GM12865 (cell line): ENCODE measurements at regions not wholly inside any gene's neighbourhood (a gene's known extent, or its start where the extent isn't known, plus 50 kb on each side); places are given as distances from the start of the nearest gene placed in this dataset.

Experiments
- DNase-seq: peaks from one replicate; pipeline ENCODE4 v3.0.0; 2010; ENCODE audit warnings: low read depth
- H3K4me3 ChIP-seq: 2 replicates; pipeline ENCODE4 v1.5.1; 2011; ENCODE audit warnings: mild to moderate bottlenecking, low read depth, low read length, control low read depth
- TF ChIP-seq, protein P1 (sequence below): IDR thresholded peaks from 2 replicates; pipeline ENCODE4 v1.5.1; 2011; ENCODE audit warnings: low read length, control low read depth, low read depth, inconsistent platforms; ENCODE audit not compliant: insufficient read depth; ENCODE audit errors: missing control alignments

DNA sequence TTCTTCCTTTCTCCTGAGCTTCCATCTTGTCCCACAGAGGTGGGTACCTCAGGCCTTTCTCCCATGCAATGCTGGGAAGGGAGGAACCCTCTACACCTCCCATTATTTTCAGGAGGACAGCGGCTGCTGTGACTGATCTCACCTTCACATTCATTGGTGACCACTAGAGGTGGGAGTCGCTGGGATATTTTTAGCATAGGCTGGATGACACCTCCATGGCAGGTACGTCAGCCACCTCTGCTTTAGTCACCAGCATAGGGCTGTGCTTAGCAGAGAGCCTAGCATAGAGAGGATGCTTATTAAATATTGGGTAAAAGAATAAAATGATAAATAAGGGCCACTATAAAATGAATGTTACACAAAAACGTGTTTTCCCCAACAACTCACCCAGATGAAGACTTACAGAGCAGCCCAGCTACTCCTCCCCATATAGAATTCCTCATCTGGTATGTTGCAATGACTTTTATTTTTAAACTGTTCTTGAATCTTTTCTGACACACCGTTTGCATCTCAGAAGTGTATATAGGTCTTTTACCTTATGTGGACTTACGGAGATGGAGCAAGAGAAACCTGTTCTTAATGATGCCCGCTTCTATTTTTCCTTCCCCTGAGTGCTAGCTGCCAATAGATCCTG is 60.9 kb upstream of the SORBS2 start:
- no peak for DNase-seq
- H3K4me3 ChIP-seq = no peak overlapping the region

DNA sequence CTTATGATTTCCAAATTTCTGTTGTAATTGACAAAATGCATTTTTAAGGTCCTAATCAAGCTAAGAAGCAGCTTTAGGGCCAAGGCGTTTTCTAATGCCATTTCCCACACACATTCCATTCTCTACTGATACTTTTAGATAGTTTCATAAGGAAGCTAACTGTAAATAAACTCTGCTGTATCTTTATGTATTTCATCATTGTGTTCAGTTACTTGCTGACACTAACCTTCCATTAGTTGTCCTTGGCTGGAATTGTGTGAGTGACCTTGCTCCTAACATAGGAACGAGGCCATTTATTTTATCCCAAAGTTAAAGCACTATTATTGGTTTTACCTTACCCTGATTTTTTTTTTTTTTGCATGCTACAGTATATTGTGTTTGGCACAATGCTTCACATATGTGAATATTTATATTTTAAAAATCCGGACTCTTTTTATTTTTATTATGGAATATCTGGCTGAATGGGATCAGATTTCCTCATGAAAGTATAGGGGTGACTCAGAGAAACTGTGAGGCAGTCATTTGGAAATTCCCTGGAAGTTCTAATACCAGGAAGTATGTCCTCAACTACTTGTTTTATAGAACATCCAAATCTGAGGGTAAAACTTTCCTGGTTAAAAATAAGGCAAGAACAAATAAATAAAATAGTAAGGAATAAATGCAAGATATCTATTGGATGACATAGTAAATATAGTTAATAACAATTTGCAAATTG is 62.7 kb upstream of the SORBS2 start:
- H3K4me3 ChIP-seq = no peak overlapping the region
- DNase-seq = no peak
- TF ChIP-seq, protein P1, sequence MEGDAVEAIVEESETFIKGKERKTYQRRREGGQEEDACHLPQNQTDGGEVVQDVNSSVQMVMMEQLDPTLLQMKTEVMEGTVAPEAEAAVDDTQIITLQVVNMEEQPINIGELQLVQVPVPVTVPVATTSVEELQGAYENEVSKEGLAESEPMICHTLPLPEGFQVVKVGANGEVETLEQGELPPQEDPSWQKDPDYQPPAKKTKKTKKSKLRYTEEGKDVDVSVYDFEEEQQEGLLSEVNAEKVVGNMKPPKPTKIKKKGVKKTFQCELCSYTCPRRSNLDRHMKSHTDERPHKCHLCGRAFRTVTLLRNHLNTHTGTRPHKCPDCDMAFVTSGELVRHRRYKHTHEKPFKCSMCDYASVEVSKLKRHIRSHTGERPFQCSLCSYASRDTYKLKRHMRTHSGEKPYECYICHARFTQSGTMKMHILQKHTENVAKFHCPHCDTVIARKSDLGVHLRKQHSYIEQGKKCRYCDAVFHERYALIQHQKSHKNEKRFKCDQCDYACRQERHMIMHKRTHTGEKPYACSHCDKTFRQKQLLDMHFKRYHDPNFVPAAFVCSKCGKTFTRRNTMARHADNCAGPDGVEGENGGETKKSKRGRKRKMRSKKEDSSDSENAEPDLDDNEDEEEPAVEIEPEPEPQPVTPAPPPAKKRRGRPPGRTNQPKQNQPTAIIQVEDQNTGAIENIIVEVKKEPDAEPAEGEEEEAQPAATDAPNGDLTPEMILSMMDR = no peak

More for the DNA sequence above, 60.9 kb upstream of the SORBS2 start:
- TF ChIP-seq, protein P1 = no peak

DNA sequence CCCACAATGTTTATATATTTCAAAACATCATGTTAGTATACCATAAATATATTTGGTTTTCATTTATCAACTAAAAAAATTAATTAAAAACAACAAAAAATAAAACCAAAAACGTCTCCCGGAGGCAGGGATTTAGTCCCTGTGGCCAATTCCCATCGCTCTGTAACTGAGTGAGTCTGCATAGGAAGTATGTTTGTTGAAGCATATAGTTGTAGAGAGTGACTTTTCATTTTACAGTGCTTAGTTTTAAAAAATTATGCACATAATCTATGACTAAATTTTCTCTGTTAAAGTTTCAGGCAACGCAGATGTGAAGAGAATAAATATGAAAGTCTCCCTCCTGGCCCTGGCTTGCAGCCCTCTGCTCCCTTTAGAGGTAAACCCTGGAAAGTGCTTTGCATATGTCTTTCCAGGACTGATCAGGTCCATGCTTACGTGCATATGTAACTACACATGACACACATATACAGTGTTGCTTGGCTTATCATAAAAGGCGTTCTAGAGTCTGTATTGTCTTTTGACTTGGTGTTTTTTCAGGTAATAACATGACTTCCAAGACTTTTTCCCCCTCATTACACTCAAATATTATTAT is 63.4 kb upstream of the SORBS2 start:
- H3K4me3 ChIP-seq = no peak overlapping the region
- TF ChIP-seq, protein P1 = no peak
- DNase-seq = no peak

DNA sequence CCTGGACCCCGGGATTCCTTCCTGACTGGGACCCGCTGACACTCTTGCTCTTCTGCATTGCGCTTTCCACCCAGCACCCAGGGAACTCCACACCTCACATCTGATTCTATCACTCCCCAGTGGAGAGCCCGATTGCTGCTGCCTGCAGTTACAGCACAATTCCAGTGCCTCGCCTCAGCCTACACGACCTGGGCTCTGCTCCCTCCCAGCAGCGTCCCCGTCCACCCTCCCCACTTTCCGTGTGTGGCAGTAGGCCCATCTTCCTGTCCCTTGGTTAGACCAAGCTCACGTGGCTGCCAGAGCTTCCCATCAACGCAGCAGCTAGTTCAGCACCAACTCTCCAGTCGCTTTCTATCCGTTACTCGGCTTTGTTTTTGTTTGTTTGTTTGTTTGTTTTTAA is 66.6 kb upstream of the SORBS2 start:
- TF ChIP-seq, protein P1 = no peak
- no peak overlapping the region for H3K4me3 ChIP-seq
- no peak for DNase-seq

DNA sequence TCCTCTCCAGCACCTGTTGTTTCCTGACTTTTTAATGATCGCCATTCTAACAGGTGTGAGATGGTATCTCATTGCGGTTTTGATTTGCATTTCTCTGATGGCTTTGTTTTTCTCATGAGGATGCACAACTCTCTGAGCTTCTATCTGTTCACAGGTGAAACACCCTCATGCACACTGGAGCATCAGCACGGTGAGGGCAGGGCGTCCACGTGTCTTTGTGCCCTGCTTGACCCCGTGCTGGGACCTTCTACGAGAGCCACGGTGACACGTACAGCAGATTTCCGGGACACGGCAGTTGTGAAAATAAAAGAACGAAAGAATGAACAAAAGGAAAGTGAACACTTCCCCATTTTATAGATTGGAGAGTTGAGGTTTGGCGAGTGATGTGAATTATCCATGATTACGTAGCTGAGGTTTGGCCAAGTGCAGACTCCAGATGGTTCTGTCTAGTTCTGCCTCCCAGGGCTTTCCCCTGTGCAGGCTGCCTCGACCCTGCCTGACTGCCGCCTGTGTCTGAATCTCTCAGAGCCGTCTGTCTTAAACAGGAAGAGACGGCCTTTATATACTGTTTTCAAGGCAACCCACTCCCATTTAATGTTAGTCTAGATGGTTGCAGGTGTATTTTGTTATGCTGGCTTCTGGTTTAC is 67.8 kb upstream of the SORBS2 start:
- DNase-seq = no peak
- H3K4me3 ChIP-seq = no peak overlapping the region
- TF ChIP-seq, protein P1 = no peak

- no peak overlapping the region for H3K4me3 ChIP-seq
- no peak for DNase-seq
- TF ChIP-seq, protein P1 = no peak
Measured at GRCh38 chr4:185880571-185880970, 68.6 kb upstream of the SORBS2 start.
